B cell (primary cell): ENCODE measurements at regions not wholly inside any gene's neighbourhood (a gene's known extent, or its start where the extent isn't known, plus 50 kb on each side); places are given as distances from the start of the nearest gene placed in this dataset.

Experiments
- ATAC-seq: fragments of 200-7000 bp; cut with Tn5 transposase; one replicate; pipeline ENCODE4 v1.10.0; 2021; ENCODE audit warnings: low read depth, mild to moderate bottlenecking, moderate number of reproducible peaks, moderate library complexity
- CTCF ChIA-PET: fragments of 350-600 bp; sonication (Branson Sonifier 250); formaldehyde crosslinking; loops from one replicate; lab custom pipeline; 2021; ENCODE audit warnings: antibody characterized with exemption, inconsistent platforms; lab: Charles Lee
- POLR2A ChIA-PET: fragments of 350-600 bp; sonication (Branson Sonifier 250); formaldehyde crosslinking; loops from one replicate; lab custom pipeline; 2021; ENCODE audit warnings: antibody characterized with exemption; lab: Charles Lee
- DNase-seq: peaks from one replicate; pipeline ENCODE4 v3.0.0; 2013
- H2AFZ ChIP-seq: 2 replicates; pipeline ENCODE4 v1.6.1; 2012; ENCODE audit warnings: mild to moderate bottlenecking, low read depth, low read length; ENCODE audit not compliant: insufficient read depth, poor library complexity, severe bottlenecking
- H3K27ac ChIP-seq, 2 donors: 1 replicate in 1 of 2; 2 replicates in 1 of 2; pipeline ENCODE4 v1.5.1; 2012 to 2013; ENCODE audit warnings: low read length in 2 of 2, mild to moderate bottlenecking in 2 of 2, moderate library complexity in 1 of 2
- H3K27me3 ChIP-seq, 4 experiments: fragments of 200-600 bp in 1 of 4; sonication (generic) in 1 of 4; replicated peaks in 1 of 4; 1 replicate in 2 of 4; 2 replicates in 2 of 4; pipeline versions ENCODE4 v1.6.1 to v1.7.0; 2013 to 2016; ENCODE audit warnings: low read length in 3 of 4, mild to moderate bottlenecking in 2 of 4, mixed read lengths in 1 of 4, moderate library complexity in 1 of 4; ENCODE audit not compliant: insufficient read depth in 4 of 4, control insufficient read depth in 3 of 4; ENCODE audit errors: control extremely low read depth in 1 of 4
- H3K36me3 ChIP-seq, 2 experiments: replicated peaks in 1 of 2; 1 replicate in 1 of 2; 2 replicates in 1 of 2; pipeline versions ENCODE4 v1.6.1 to v1.7.1; 2013; ENCODE audit warnings: low read length in 1 of 2; ENCODE audit not compliant: insufficient read depth in 2 of 2, control insufficient read depth in 1 of 2; ENCODE audit errors: control extremely low read depth in 1 of 2, extremely low read depth in 1 of 2
- H3K4me1 ChIP-seq, 2 donors: fragments of 200-600 bp in 1 of 2; sonication (generic) in 1 of 2; 1 replicate in 1 of 2; 2 replicates in 1 of 2; pipeline versions ENCODE4 v1.5.1 to v1.6.1; 2013 to 2017; ENCODE audit warnings: low read length in 2 of 2; ENCODE audit not compliant: control insufficient read depth in 2 of 2, insufficient read depth in 2 of 2
- H3K4me2 ChIP-seq: replicated peaks from 2 replicates; pipeline ENCODE3; 2012; ENCODE audit warnings: mild to moderate bottlenecking, low read depth, low read length; ENCODE audit not compliant: poor library complexity, severe bottlenecking
- H3K4me3 ChIP-seq, 5 experiments: fragments of 200-600 bp in 1 of 5; sonication (generic) in 1 of 5; 1 replicate in 3 of 5; 2 replicates in 2 of 5; pipeline versions ENCODE4 v1.5.1 to v1.7.0; 2011 to 2016; ENCODE audit warnings: low read length in 4 of 5, mild to moderate bottlenecking in 4 of 5, low read depth in 2 of 5, control low read depth in 1 of 5, moderate library complexity in 1 of 5; ENCODE audit not compliant: insufficient read depth in 1 of 5; ENCODE audit errors: control extremely low read depth in 1 of 5, extremely low read depth in 1 of 5
- H3K79me2 ChIP-seq: fragments of 200-600 bp; sonication (generic); one replicate; pipeline ENCODE4 v1.6.0; 2016; ENCODE audit warnings: low read length; ENCODE audit not compliant: control insufficient read depth, insufficient read depth
- H3K9ac ChIP-seq: fragments of 200-600 bp; sonication (generic); 2 replicates; pipeline ENCODE4 v1.6.1; 2017; ENCODE audit warnings: mild to moderate bottlenecking, low read length, moderate library complexity
- H3K9me3 ChIP-seq, 3 donors: one replicate each; pipeline versions ENCODE4 v1.6.1 to v1.7.1; 2013; ENCODE audit warnings: low read length in 2 of 3; ENCODE audit not compliant: control insufficient read depth in 2 of 3, insufficient read depth in 1 of 3; ENCODE audit errors: control extremely low read depth in 1 of 3
- H4K20me1 ChIP-seq: 2 replicates; pipeline ENCODE4 v1.6.0; 2012; ENCODE audit warnings: mild to moderate bottlenecking, low read length; ENCODE audit not compliant: insufficient read depth, control insufficient read depth, poor library complexity, severe bottlenecking
- H3K27ac Mint-ChIP-seq: one replicate; pipeline ENCODE4 v1.8.0; 2021; ENCODE audit warnings: mixed read lengths
- H3K27me3 Mint-ChIP-seq: one replicate; pipeline ENCODE4 v1.8.0; 2021; ENCODE audit warnings: mixed read lengths
- H3K4me1 Mint-ChIP-seq: one replicate; pipeline ENCODE4 v1.8.0; 2021; ENCODE audit warnings: mixed read lengths
- H3K4me3 Mint-ChIP-seq: one replicate; pipeline ENCODE4 v1.8.0; 2021; ENCODE audit warnings: mixed read lengths
- H3K9me3 Mint-ChIP-seq: one replicate; pipeline ENCODE4 v1.8.0; 2022; ENCODE audit warnings: mixed read lengths; ENCODE audit not compliant: insufficient read depth
- CTCF ChIP-seq: fragments of 200-600 bp; IDR thresholded peaks from one replicate; pipeline ENCODE4 v1.8.0; 2022; ENCODE audit warnings: antibody characterized with exemption, mild to moderate bottlenecking
- EZH2 ChIP-seq: IDR thresholded peaks from 2 replicates; pipeline ENCODE4 v1.6.1; 2012; ENCODE audit warnings: borderline replicate concordance, low read depth, mild to moderate bottlenecking, moderate library complexity, low read length; ENCODE audit not compliant: insufficient read depth, poor library complexity, severe bottlenecking
- WGBS: methylation state at CpG from one replicate; pipeline ENCODE4 v1.1.5; 2013; ENCODE audit warnings: missing lambda C conversion rate; ENCODE audit not compliant: insufficient coverage; 5-methylcytosine and 5-hydroxymethylcytosine counted together
- intact Hi-C: fragments of 100-400 bp; cut with micrococcal nuclease; formaldehyde crosslinking; loops from one replicate; pipeline ENCODE4 v1.10.0; 2022

GRCh38 chr12:85679296-85679695 lies 156.9 kb downstream of the RASSF9 start:
- Mint-ChIP-seq H3K4me1 (no peaks in the 10 kb centered on the region), H3K27me3 (no peaks in the 10 kb centered on the region), H3K27ac (no peak overlapping the region), H3K9me3 (peaks cover 4% of the 10 kb centered on the region), H3K4me3 (no peak overlapping the region)
- Histone ChIP-seq H3K36me3 (no peaks in the 10 kb centered on the region), H3K4me3 (no peak overlapping the region), H3K4me1 (no peaks in the 10 kb centered on the region), H3K4me2 (no peak overlapping the region), H3K27me3 (no peaks in the 10 kb centered on the region), H2AFZ (no peak overlapping the region), H3K27ac (no peak overlapping the region), H3K9ac (no peak overlapping the region), H3K79me2 (no peaks in the 10 kb centered on the region), H4K20me1 (no peaks in the 10 kb centered on the region), H3K9me3 (peaks cover 0 to 5% (median 2%) of the 10 kb centered on the region in 3 donors)
- 100% methylated on average over 1 of the region's 1 CpG for WGBS
- CTCF ChIA-PET = no interaction called here
- POLR2A ChIA-PET = no interaction called here
- no peak for DNase-seq
- intact Hi-C loops = no loop called here
- ATAC-seq = no peak
- TF ChIP-seq EZH2 = no peak
- TF ChIP-seq CTCF = no peak

- ChIA-PET CTCF (no interaction called here), POLR2A (no interaction called here)
- DNase-seq (no peak), ATAC-seq (no peak)
- Histone ChIP-seq H3K9me3 (peaks cover 0 to 2% (median 0%) of the 10 kb centered on the region in 3 donors), H3K27ac (no peak overlapping the region), H3K27me3 (no peaks in the 10 kb centered on the region), H3K4me2 (no peak overlapping the region), H3K4me3 (no peak overlapping the region), H3K79me2 (no peaks in the 10 kb centered on the region), H3K9ac (no peak overlapping the region), H3K4me1 (no peaks in the 10 kb centered on the region), H4K20me1 (no peaks in the 10 kb centered on the region), H3K36me3 (no peaks in the 10 kb centered on the region), H2AFZ (no peak overlapping the region)
- Mint-ChIP-seq H3K9me3 (peaks cover 4% of the 10 kb centered on the region), H3K4me3 (no peak overlapping the region), H3K27ac (no peak overlapping the region), H3K27me3 (no peaks in the 10 kb centered on the region), H3K4me1 (no peaks in the 10 kb centered on the region)
- TF ChIP-seq EZH2 (no peak), CTCF (no peak)
- intact Hi-C loops = no loop called here
- WGBS = no CpG with 5 or more reads among the region's 1 CpG
Observed at GRCh38 chr12:85680881-85681280, 155.3 kb downstream of the RASSF9 start.
